GM23338 (cell line): ENCODE measurements at regions not wholly inside any gene's neighbourhood (a gene's known extent, or its start where the extent isn't known, plus 50 kb on each side); places are given as distances from the start of the nearest gene placed in this dataset.

Source experiments
- ATAC-seq: fragments of 200-7000 bp; cut with Tn5 transposase; 3 replicates; pipeline ENCODE4 v1.9.1; 2020
- DNase-seq: peaks from one replicate; pipeline ENCODE4 v3.0.0-alpha.2; 2015; ENCODE audit warnings: low spot score
- H2AFZ ChIP-seq: fragments of 200-600 bp; sonication (generic); 2 replicates; pipeline ENCODE4 v1.8.0; 2016; ENCODE audit warnings: antibody characterized with exemption, mild to moderate bottlenecking, moderate library complexity
- H3F3A ChIP-seq: fragments of 200-600 bp; sonication (generic); replicated peaks from 2 replicates; pipeline ENCODE4 v1.8.0; 2017; ENCODE audit warnings: antibody characterized with exemption, mixed run types, low read depth
- H3K27ac ChIP-seq: fragments of 200-600 bp; sonication (generic); 2 replicates; pipeline ENCODE4 v1.6.1; 2016; ENCODE audit warnings: low read depth
- H3K27me3 ChIP-seq: fragments of 200-600 bp; sonication (generic); 2 replicates; pipeline ENCODE4 v1.8.0; 2016; ENCODE audit warnings: mild to moderate bottlenecking, mixed run types, moderate library complexity; ENCODE audit not compliant: insufficient read depth
- H3K36me3 ChIP-seq: fragments of 200-600 bp; sonication (generic); 2 replicates; pipeline ENCODE4 v1.8.0; 2016; ENCODE audit warnings: mild to moderate bottlenecking; ENCODE audit not compliant: insufficient read depth
- H3K4me1 ChIP-seq: fragments of 200-600 bp; sonication (generic); 2 replicates; pipeline ENCODE4 v1.8.0; 2016; ENCODE audit warnings: mild to moderate bottlenecking, moderate library complexity; ENCODE audit not compliant: insufficient read depth
- H3K4me2 ChIP-seq: fragments of 200-600 bp; sonication (generic); 2 replicates; pipeline ENCODE4 v1.7.1; 2017; ENCODE audit warnings: mixed run types
- H3K4me3 ChIP-seq: fragments of 200-600 bp; sonication (generic); 2 replicates; pipeline ENCODE4 v1.6.1; 2016; ENCODE audit warnings: mixed run types
- H3K79me2 ChIP-seq: fragments of 200-600 bp; sonication (generic); replicated peaks from 2 replicates; pipeline ENCODE4 v1.8.0; 2017; ENCODE audit warnings: mild to moderate bottlenecking; ENCODE audit not compliant: insufficient read depth
- H3K9me2 ChIP-seq: fragments of 200-600 bp; sonication (generic); 2 replicates; pipeline ENCODE4 v1.8.0; 2017; ENCODE audit not compliant: insufficient read depth
- H4K20me1 ChIP-seq: fragments of 200-600 bp; sonication (generic); replicated peaks from 2 replicates; pipeline ENCODE4 v1.8.0; 2017; ENCODE audit warnings: mild to moderate bottlenecking; ENCODE audit not compliant: insufficient read depth
- H3K27ac Mint-ChIP-seq: 2 replicates; pipeline ENCODE4 v1.8.0; 2020; ENCODE audit warnings: inconsistent platforms, mild to moderate bottlenecking, moderate library complexity, mixed read lengths
- H3K27me3 Mint-ChIP-seq: 3 replicates; pipeline ENCODE4 v1.8.0; 2022; ENCODE audit warnings: low read depth, mild to moderate bottlenecking, moderate library complexity, mixed read lengths, inconsistent platforms; ENCODE audit not compliant: insufficient read depth, poor library complexity
- H3K36me3 Mint-ChIP-seq: 3 replicates; pipeline ENCODE4 v1.8.0; 2021; ENCODE audit warnings: low read depth, mild to moderate bottlenecking, inconsistent platforms, moderate library complexity, mixed read lengths
- H3K4me1 Mint-ChIP-seq: 3 replicates; pipeline ENCODE4 v1.8.0; 2020; ENCODE audit warnings: mild to moderate bottlenecking, inconsistent platforms, mixed read lengths
- H3K4me3 Mint-ChIP-seq: 3 replicates; pipeline ENCODE4 v1.8.0; 2021; ENCODE audit warnings: moderate library complexity, mild to moderate bottlenecking, inconsistent platforms, mixed read lengths
- H3K9me3 Mint-ChIP-seq: 3 replicates; pipeline ENCODE4 v1.8.0; 2020; ENCODE audit warnings: moderate library complexity, mild to moderate bottlenecking, inconsistent platforms, mixed read lengths
- CREB1 ChIP-seq: fragments of 250-450 bp; sonication (Bioruptor Pico); IDR thresholded peaks from 2 replicates; pipeline ENCODE4 v1.5.0; 2020; ENCODE audit warnings: low read depth, mild to moderate bottlenecking, moderate library complexity
- EZH2 ChIP-seq: fragments of 200-600 bp; sonication (generic); IDR thresholded peaks from one replicate; pipeline ENCODE4 v1.8.0; 2017; ENCODE audit warnings: antibody characterized with exemption, mild to moderate bottlenecking, low read depth; ENCODE audit not compliant: unreplicated experiment
- EZH2phosphoT487 ChIP-seq: fragments of 200-600 bp; sonication (generic); IDR thresholded peaks from one replicate; pipeline ENCODE4 v1.8.1; 2018; ENCODE audit warnings: antibody characterized with exemption; ENCODE audit not compliant: unreplicated experiment
- JUNB ChIP-seq: IDR thresholded peaks from one replicate; pipeline ENCODE4 v1.6.1; 2016; ENCODE audit warnings: antibody characterized with exemption; ENCODE audit not compliant: unreplicated experiment
- NANOG ChIP-seq: IDR thresholded peaks from 2 replicates; pipeline ENCODE4 v1.6.1; 2016; ENCODE audit warnings: antibody characterized with exemption, borderline replicate concordance
- POLR2AphosphoS5 ChIP-seq: IDR thresholded peaks from 2 replicates; pipeline ENCODE4 v1.6.1; 2016; ENCODE audit warnings: antibody characterized with exemption, low read depth
- STAT1 ChIP-seq: IDR thresholded peaks from one replicate; pipeline ENCODE4 v1.6.1; 2016; ENCODE audit warnings: antibody characterized with exemption; ENCODE audit not compliant: unreplicated experiment
- ZNF114 ChIP-seq: fragments of 250-450 bp; sonication (Bioruptor Pico); IDR thresholded peaks from 2 replicates; pipeline ENCODE4 v1.5.0; 2020; ENCODE audit warnings: mild to moderate bottlenecking, moderate library complexity
- ZNF331 ChIP-seq: fragments of 250-450 bp; sonication (Bioruptor Pico); IDR thresholded peaks from 2 replicates; pipeline ENCODE4 v1.5.0; 2020; ENCODE audit warnings: low read depth, mild to moderate bottlenecking, moderate library complexity
- TF ChIP-seq, protein P1 (sequence below): IDR thresholded peaks from 2 replicates; pipeline ENCODE4 v1.6.1; 2016; ENCODE audit warnings: antibody characterized with exemption
- TF ChIP-seq, protein P2 (sequence below), 2 experiments: fragments of 200-600 bp in 1 of 2; sonication (generic) in 1 of 2; conservative IDR thresholded peaks; 2 replicates each; pipeline versions ENCODE4 v1.5.1 to v1.6.1; 2016 to 2017; ENCODE audit warnings: antibody characterized with exemption in 2 of 2, low read depth in 2 of 2, mild to moderate bottlenecking in 2 of 2, moderate library complexity in 1 of 2
- TF ChIP-seq, protein P3 (sequence below): IDR thresholded peaks from one replicate; pipeline ENCODE4 v1.6.1; 2018; ENCODE audit warnings: antibody characterized with exemption; ENCODE audit not compliant: unreplicated experiment
- TF ChIP-seq, protein P4 (sequence below): fragments of 250-450 bp; sonication (Bioruptor Pico); IDR thresholded peaks from 2 replicates; pipeline ENCODE4 v1.5.0; 2020; ENCODE audit warnings: mild to moderate bottlenecking, moderate library complexity

DNA sequence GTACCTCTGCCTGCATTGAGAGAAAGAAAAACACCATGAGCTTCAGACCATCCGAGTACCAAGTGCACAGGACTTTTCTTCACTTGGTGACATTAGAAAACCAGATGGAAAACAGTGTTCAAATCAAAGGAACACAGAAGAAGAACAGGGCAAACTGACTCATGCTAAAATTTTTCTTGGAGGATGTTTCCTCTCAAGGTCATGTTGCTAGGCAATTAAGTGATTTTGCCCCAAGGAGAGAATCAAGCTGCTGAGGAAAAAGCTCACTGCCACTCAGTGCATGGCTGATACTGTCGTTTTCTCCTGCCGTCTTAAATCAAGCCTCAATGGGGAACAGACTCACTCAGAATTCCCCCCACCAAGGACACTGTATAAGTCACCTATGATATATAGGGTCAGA, 57.9 kb upstream of the SIMC1 start:
- H3K9me2 ChIP-seq: no peaks in the 10 kb centered on the region
- H3K4me3 ChIP-seq: no peak overlapping the region
- Mint-ChIP-seq H3K4me3 (no peak overlapping the region), H3K9me3 (peaks cover 5% of the 10 kb centered on the region), H3K27me3 (peaks cover 16% of the 10 kb centered on the region), H3K27ac (no peak overlapping the region), H3K36me3 (no peaks in the 10 kb centered on the region), H3K4me1 (peaks cover 8% of the 10 kb centered on the region; the same call in 2 of the 3 replicates)
- no peaks in the 10 kb centered on the region for H3K4me1 ChIP-seq
- H3K36me3 ChIP-seq: no peaks in the 10 kb centered on the region
- H3K4me2 ChIP-seq: no peak overlapping the region
- TF ChIP-seq, protein P1, sequence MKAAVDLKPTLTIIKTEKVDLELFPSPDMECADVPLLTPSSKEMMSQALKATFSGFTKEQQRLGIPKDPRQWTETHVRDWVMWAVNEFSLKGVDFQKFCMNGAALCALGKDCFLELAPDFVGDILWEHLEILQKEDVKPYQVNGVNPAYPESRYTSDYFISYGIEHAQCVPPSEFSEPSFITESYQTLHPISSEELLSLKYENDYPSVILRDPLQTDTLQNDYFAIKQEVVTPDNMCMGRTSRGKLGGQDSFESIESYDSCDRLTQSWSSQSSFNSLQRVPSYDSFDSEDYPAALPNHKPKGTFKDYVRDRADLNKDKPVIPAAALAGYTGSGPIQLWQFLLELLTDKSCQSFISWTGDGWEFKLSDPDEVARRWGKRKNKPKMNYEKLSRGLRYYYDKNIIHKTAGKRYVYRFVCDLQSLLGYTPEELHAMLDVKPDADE: no peak
- TF ChIP-seq EZH2phosphoT487: no peak
- TF ChIP-seq, protein P2, sequence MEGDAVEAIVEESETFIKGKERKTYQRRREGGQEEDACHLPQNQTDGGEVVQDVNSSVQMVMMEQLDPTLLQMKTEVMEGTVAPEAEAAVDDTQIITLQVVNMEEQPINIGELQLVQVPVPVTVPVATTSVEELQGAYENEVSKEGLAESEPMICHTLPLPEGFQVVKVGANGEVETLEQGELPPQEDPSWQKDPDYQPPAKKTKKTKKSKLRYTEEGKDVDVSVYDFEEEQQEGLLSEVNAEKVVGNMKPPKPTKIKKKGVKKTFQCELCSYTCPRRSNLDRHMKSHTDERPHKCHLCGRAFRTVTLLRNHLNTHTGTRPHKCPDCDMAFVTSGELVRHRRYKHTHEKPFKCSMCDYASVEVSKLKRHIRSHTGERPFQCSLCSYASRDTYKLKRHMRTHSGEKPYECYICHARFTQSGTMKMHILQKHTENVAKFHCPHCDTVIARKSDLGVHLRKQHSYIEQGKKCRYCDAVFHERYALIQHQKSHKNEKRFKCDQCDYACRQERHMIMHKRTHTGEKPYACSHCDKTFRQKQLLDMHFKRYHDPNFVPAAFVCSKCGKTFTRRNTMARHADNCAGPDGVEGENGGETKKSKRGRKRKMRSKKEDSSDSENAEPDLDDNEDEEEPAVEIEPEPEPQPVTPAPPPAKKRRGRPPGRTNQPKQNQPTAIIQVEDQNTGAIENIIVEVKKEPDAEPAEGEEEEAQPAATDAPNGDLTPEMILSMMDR (conservative IDR thresholded peaks at IDR 0.05; ENCODE audit: low read depth in 2 of 2): no peak
- TF ChIP-seq NANOG: no peak
- TF ChIP-seq STAT1: no peak
- TF ChIP-seq POLR2AphosphoS5: no peak
- TF ChIP-seq ZNF114 (CRISPR knock-in tag): no peak
- no peak for TF ChIP-seq JUNB
- no peak for TF ChIP-seq EZH2
- TF ChIP-seq, protein P3, sequence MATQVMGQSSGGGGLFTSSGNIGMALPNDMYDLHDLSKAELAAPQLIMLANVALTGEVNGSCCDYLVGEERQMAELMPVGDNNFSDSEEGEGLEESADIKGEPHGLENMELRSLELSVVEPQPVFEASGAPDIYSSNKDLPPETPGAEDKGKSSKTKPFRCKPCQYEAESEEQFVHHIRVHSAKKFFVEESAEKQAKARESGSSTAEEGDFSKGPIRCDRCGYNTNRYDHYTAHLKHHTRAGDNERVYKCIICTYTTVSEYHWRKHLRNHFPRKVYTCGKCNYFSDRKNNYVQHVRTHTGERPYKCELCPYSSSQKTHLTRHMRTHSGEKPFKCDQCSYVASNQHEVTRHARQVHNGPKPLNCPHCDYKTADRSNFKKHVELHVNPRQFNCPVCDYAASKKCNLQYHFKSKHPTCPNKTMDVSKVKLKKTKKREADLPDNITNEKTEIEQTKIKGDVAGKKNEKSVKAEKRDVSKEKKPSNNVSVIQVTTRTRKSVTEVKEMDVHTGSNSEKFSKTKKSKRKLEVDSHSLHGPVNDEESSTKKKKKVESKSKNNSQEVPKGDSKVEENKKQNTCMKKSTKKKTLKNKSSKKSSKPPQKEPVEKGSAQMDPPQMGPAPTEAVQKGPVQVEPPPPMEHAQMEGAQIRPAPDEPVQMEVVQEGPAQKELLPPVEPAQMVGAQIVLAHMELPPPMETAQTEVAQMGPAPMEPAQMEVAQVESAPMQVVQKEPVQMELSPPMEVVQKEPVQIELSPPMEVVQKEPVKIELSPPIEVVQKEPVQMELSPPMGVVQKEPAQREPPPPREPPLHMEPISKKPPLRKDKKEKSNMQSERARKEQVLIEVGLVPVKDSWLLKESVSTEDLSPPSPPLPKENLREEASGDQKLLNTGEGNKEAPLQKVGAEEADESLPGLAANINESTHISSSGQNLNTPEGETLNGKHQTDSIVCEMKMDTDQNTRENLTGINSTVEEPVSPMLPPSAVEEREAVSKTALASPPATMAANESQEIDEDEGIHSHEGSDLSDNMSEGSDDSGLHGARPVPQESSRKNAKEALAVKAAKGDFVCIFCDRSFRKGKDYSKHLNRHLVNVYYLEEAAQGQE: no peak
- no peak for TF ChIP-seq CREB1 (CRISPR knock-in tag)
- TF ChIP-seq, protein P4, sequence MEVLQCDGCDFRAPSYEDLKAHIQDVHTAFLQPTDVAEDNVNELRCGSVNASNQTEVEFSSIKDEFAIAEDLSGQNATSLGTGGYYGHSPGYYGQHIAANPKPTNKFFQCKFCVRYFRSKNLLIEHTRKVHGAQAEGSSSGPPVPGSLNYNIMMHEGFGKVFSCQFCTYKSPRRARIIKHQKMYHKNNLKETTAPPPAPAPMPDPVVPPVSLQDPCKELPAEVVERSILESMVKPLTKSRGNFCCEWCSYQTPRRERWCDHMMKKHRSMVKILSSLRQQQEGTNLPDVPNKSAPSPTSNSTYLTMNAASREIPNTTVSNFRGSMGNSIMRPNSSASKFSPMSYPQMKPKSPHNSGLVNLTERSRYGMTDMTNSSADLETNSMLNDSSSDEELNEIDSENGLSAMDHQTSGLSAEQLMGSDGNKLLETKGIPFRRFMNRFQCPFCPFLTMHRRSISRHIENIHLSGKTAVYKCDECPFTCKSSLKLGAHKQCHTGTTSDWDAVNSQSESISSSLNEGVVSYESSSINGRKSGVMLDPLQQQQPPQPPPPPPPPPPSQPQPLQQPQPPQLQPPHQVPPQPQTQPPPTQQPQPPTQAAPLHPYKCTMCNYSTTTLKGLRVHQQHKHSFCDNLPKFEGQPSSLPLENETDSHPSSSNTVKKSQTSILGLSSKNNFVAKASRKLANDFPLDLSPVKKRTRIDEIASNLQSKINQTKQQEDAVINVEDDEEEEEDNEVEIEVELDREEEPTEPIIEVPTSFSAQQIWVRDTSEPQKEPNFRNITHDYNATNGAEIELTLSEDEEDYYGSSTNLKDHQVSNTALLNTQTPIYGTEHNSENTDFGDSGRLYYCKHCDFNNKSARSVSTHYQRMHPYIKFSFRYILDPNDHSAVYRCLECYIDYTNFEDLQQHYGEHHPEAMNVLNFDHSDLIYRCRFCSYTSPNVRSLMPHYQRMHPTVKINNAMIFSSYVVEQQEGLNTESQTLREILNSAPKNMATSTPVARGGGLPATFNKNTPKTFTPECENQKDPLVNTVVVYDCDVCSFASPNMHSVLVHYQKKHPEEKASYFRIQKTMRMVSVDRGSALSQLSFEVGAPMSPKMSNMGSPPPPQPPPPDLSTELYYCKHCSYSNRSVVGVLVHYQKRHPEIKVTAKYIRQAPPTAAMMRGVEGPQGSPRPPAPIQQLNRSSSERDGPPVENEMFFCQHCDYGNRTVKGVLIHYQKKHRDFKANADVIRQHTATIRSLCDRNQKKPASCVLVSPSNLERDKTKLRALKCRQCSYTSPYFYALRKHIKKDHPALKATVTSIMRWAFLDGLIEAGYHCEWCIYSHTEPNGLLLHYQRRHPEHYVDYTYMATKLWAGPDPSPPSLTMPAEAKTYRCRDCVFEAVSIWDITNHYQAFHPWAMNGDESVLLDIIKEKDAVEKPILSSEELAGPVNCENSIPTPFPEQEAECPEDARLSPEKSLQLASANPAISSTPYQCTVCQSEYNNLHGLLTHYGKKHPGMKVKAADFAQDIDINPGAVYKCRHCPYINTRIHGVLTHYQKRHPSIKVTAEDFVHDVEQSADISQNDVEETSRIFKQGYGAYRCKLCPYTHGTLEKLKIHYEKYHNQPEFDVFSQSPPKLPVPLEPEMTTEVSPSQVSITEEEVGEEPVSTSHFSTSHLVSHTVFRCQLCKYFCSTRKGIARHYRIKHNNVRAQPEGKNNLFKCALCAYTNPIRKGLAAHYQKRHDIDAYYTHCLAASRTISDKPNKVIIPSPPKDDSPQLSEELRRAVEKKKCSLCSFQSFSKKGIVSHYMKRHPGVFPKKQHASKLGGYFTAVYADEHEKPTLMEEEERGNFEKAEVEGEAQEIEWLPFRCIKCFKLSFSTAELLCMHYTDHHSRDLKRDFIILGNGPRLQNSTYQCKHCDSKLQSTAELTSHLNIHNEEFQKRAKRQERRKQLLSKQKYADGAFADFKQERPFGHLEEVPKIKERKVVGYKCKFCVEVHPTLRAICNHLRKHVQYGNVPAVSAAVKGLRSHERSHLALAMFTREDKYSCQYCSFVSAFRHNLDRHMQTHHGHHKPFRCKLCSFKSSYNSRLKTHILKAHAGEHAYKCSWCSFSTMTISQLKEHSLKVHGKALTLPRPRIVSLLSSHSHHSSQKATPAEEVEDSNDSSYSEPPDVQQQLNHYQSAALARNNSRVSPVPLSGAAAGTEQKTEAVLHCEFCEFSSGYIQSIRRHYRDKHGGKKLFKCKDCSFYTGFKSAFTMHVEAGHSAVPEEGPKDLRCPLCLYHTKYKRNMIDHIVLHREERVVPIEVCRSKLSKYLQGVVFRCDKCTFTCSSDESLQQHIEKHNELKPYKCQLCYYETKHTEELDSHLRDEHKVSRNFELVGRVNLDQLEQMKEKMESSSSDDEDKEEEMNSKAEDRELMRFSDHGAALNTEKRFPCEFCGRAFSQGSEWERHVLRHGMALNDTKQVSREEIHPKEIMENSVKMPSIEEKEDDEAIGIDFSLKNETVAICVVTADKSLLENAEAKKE (CRISPR knock-in tag): no peak
- no peak for TF ChIP-seq ZNF331 (CRISPR knock-in tag)
- H3K79me2 ChIP-seq: no peaks in the 10 kb centered on the region
- no peak overlapping the region for H3K27ac ChIP-seq
- ATAC-seq (no peak), DNase-seq (no peak)
- no peaks in the 10 kb centered on the region for H3F3A ChIP-seq
- no peak overlapping the region for H2AFZ ChIP-seq
- H3K27me3 ChIP-seq: peaks cover 6% of the 10 kb centered on the region; the same call in 1 of the 2 replicates
- no peaks in the 10 kb centered on the region for H4K20me1 ChIP-seq
